Spleen (tissue), 11 donors: ENCODE measurements at regions not wholly inside any gene's neighbourhood (a gene's known extent, or its start where the extent isn't known, plus 50 kb on each side); places are given as distances from the start of the nearest gene placed in this dataset.

ENCODE experiments used
- DNase-seq: peaks from one replicate; pipeline ENCODE4 v3.0.0-alpha.2; 2020
- H3K27ac ChIP-seq, 8 donors: fragments of 200-600 bp; sonication (generic) in 7 of 8; 1 replicate in 4 of 8; 2 replicates in 4 of 8; pipeline versions ENCODE4 v1.5.0 to v1.8.0; 2016 to 2021; ENCODE audit warnings: inconsistent platforms in 4 of 8, mild to moderate bottlenecking in 4 of 8, moderate library complexity in 1 of 8
- H3K27me3 ChIP-seq, 7 donors: fragments of 200-600 bp; sonication (generic) in 6 of 7; replicated peaks in 1 of 7; 1 replicate in 4 of 7; 2 replicates in 3 of 7; pipeline versions ENCODE4 v1.5.0 to v1.8.0; 2016 to 2021; ENCODE audit warnings: inconsistent platforms in 3 of 7, mild to moderate bottlenecking in 1 of 7
- H3K36me3 ChIP-seq, 6 donors: fragments of 200-600 bp; sonication (generic) in 5 of 6; 1 replicate in 4 of 6; 2 replicates in 2 of 6; pipeline versions ENCODE4 v1.5.0 to v1.8.0; 2016 to 2021; ENCODE audit warnings: inconsistent platforms in 2 of 6
- H3K4me1 ChIP-seq, 6 donors: fragments of 200-600 bp; sonication (generic) in 5 of 6; 1 replicate in 3 of 6; 2 replicates in 3 of 6; pipeline versions ENCODE4 v1.5.0 to v1.8.0; 2016 to 2021; ENCODE audit warnings: inconsistent platforms in 3 of 6
- H3K4me3 ChIP-seq, 8 donors: fragments of 200-600 bp; sonication (generic) in 7 of 8; 1 replicate in 4 of 8; 2 replicates in 4 of 8; pipeline versions ENCODE4 v1.5.0 to v1.8.0; 2016 to 2021; ENCODE audit warnings: inconsistent platforms in 4 of 8, mild to moderate bottlenecking in 4 of 8, moderate library complexity in 2 of 8
- H3K9me3 ChIP-seq, 8 donors: fragments of 200-600 bp; sonication (generic) in 7 of 8; 1 replicate in 4 of 8; 2 replicates in 4 of 8; pipeline versions ENCODE4 v1.5.0 to v1.8.0; 2016 to 2021; ENCODE audit warnings: inconsistent platforms in 4 of 8
- CTCF ChIP-seq, 11 experiments: fragments of 200-600 bp in 7 of 11; fragments of 450-650 bp in 4 of 11; sonication (generic) in 4 of 11; IDR thresholded peaks in 8 of 11; conservative IDR thresholded peaks in 3 of 11; 1 replicate in 7 of 11; 2 replicates in 4 of 11; pipeline versions ENCODE4 v1.4.0 to v1.8.0; 2016 to 2021; ENCODE audit warnings: antibody characterized with exemption in 11 of 11, inconsistent platforms in 4 of 11, mild to moderate bottlenecking in 1 of 11
- POLR2A ChIP-seq, 3 donors: fragments of 450-650 bp; IDR thresholded peaks; one replicate each; pipeline ENCODE4 v1.5.1; 2017; ENCODE audit warnings: antibody characterized with exemption in 3 of 3, mild to moderate bottlenecking in 1 of 3
- POLR2AphosphoS5 ChIP-seq, 3 donors: sonication (generic); formaldehyde crosslinking; IDR thresholded peaks; one replicate each; pipeline ENCODE4 v1.5.1; 2017; ENCODE audit warnings: antibody characterized with exemption in 3 of 3
- WGBS, 5 donors: extraction: QIAGEN DNeasy Blood & Tissue Kit in 3 of 5; methylation state at CpG; one replicate each; pipeline versions ENCODE4 v1.1.5 to v1.1.7; 2013 to 2018; 5-methylcytosine and 5-hydroxymethylcytosine counted together
- intact Hi-C: fragments of 100-400 bp; cut with DNase I; formaldehyde crosslinking; loops from one replicate; pipeline ENCODE4 v1.15.0; 2023; ENCODE audit warnings: low total_unique reads
- donor health status: healthy with polysubstance abuse.
- donor health status: DM: no; HTN: no; CAD: no; lungs with moderate emphysema.
- donor health status: DM: no; HTN: no; CAD: no.
- donor health status: Bipolar disorder and iron deficiency.
- donor health status: healthy.
- donor health status: DM: no; HTN: no; CAD: no.
- donor health status: DM: yes; HTN: yes; CAD: no.

DNA sequence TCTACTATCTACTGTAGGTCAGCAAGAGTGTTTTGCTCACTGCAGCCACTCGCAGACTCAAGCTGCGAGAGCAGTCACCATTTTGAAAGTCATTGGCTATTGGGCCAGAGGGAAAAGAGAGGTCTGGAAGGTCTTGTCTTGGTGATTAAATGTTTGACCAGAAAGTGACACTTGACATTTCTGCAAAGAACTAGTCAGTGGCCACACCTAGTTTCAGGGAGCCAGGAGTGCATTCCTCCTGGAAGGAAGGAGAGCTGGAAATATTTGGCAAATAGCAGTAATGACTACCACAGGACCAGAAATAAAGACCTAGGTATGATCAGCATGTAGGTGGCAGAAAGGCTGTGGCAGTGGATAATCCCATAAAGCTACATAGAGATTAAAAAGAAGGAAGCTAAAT, 440.0 kb upstream of the PLXNA2 start:
- Histone ChIP-seq H3K4me3 (no peak overlapping the region), H3K9me3 (no peaks in the 10 kb centered on the region), H3K27me3 (no peaks in the 10 kb centered on the region), H3K36me3 (no peaks in the 10 kb centered on the region), H3K4me1 (no peaks in the 10 kb centered on the region), H3K27ac (no peak overlapping the region)
- TF ChIP-seq POLR2A (IDR thresholded peaks at IDR 0.05) (no peak), POLR2AphosphoS5 (IDR thresholded peaks at IDR 0.05) (no peak), CTCF (IDR thresholded peaks at IDR 0.05 in 8 of 11, conservative IDR thresholded peaks at IDR 0.05 in 3 of 11) (no peak)
- intact Hi-C loops = no loop called here
- no peak for DNase-seq
- WGBS, 5 donors = 95 to 98% (median 95%) methylated on average over 2 of the region's 2 CpGs

GRCh38 chr1:208686592-208686991, 442.4 kb upstream of the PLXNA2 start:
- intact Hi-C loops = no loop called here
- Histone ChIP-seq H3K27me3 (peaks cover 0 to 11% (median 0%) of the 10 kb centered on the region in 7 donors), H3K27ac (no peak overlapping the region), H3K4me1 (no peaks in the 10 kb centered on the region), H3K36me3 (no peaks in the 10 kb centered on the region), H3K4me3 (no peak overlapping the region), H3K9me3 (no peaks in the 10 kb centered on the region)
- 70 to 81% (median 74%) methylated on average over 2 of the region's 2 CpGs for WGBS, 5 donors
- DNase-seq = no peak
- TF ChIP-seq CTCF (IDR thresholded peaks at IDR 0.05 in 8 of 11, conservative IDR thresholded peaks at IDR 0.05 in 3 of 11) (no peak), POLR2A (IDR thresholded peaks at IDR 0.05) (no peak), POLR2AphosphoS5 (IDR thresholded peaks at IDR 0.05) (no peak)

GRCh38 chr1:208688656-208689315, 444.6 kb upstream of the PLXNA2 start:
- intact Hi-C loops = no loop called here
- DNase-seq = no peak
- H3K27me3 ChIP-seq = peaks cover 0 to 11% (median 0%) of the 10 kb centered on the region in 7 donors
- no peaks in the 10 kb centered on the region for H3K36me3 ChIP-seq
- WGBS, 5 donors = 89 to 96% (median 89%) methylated on average over 2 of the region's 2 CpGs
- H3K27ac ChIP-seq = no peak overlapping the region
- H3K4me3 ChIP-seq = no peak overlapping the region
- peaks cover 0 to 17% (median 0%) of the 10 kb centered on the region in 8 donors for H3K9me3 ChIP-seq
- H3K4me1 ChIP-seq = no peaks in the 10 kb centered on the region
- no peak for TF ChIP-seq POLR2AphosphoS5 (IDR thresholded peaks at IDR 0.05)
- TF ChIP-seq POLR2A (IDR thresholded peaks at IDR 0.05) = no peak
- TF ChIP-seq CTCF (IDR thresholded peaks at IDR 0.05 in 8 of 11, conservative IDR thresholded peaks at IDR 0.05 in 3 of 11) = no peak

DNA sequence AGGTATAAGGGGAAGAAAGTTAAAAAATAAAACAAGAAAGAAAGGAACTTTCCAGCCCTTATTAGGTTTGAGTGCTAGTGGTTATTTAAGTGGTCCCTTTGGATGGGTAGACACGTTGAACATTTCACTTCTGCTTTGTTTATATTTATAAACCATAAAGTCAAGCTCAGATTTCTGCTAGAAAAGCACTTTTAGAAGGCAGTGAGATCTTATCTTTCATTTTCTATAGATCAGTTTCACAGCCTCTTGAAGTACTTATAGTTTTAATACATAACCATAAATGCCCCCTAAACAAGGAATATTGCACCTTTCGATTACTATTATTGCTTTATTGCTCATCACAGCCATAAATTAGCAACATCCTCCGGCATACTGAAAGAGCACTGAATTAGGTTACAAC, 446.8 kb upstream of the PLXNA2 start:
- intact Hi-C loops = no loop called here
- no peak overlapping the region for H3K4me3 ChIP-seq
- peaks cover 0 to 11% (median 0%) of the 10 kb centered on the region in 7 donors for H3K27me3 ChIP-seq
- H3K9me3 ChIP-seq = peaks cover 0 to 17% (median 0%) of the 10 kb centered on the region in 8 donors
- no peaks in the 10 kb centered on the region for H3K4me1 ChIP-seq
- H3K36me3 ChIP-seq = no peaks in the 10 kb centered on the region
- H3K27ac ChIP-seq = no peak overlapping the region
- no peak for DNase-seq
- TF ChIP-seq POLR2AphosphoS5 (IDR thresholded peaks at IDR 0.05) (no peak), CTCF (IDR thresholded peaks at IDR 0.05 in 8 of 11, conservative IDR thresholded peaks at IDR 0.05 in 3 of 11) (no peak), POLR2A (IDR thresholded peaks at IDR 0.05) (no peak)
- WGBS, 5 donors = 61 to 70% (median 68%) methylated on average over 3 of the region's 3 CpGs
